GM18505 (cell line): ENCODE measurements at regions not wholly inside any gene's neighbourhood (a gene's known extent, or its start where the extent isn't known, plus 50 kb on each side); places are given as distances from the start of the nearest gene placed in this dataset.
"Not testable (repeated sequence)": the region's sequence is repeated elsewhere in the genome, so short reads cannot be mapped to it uniquely, and the experiment has no call there.

ENCODE experiments used
- ATAC-seq: cut with Tn5 transposase; IDR thresholded peaks from one replicate; pipeline ENCODE4 v1.9.1; 2021; ENCODE audit not compliant: unreplicated experiment
- POLR2A ChIP-seq: IDR thresholded peaks from 4 replicates; pipeline ENCODE4 v1.6.1; 2011; ENCODE audit warnings: borderline replicate concordance; ENCODE audit not compliant: insufficient read depth, insufficient read length; ENCODE audit errors: extremely low read depth

- no peak for TF ChIP-seq POLR2A
- no peak for ATAC-seq
These were observed 670.1 kb upstream of the LRRN3 start for GRCh38 chr7:110420788-110421187.

- TF ChIP-seq POLR2A = no peak
- ATAC-seq = no peak
These were observed 669.3 kb upstream of the LRRN3 start for GRCh38 chr7:110421490-110422241.

GRCh38 chr7:110432061-110432553, 658.8 kb upstream of the LRRN3 start:
- TF ChIP-seq POLR2A = no peak

GRCh38 chr7:110438926-110439325, 652.0 kb upstream of the LRRN3 start:
- ATAC-seq = not testable (repeated sequence)

More at GRCh38 chr7:110432061-110432553, 658.8 kb upstream of the LRRN3 start:
- no peak for ATAC-seq

- peak; percentile 88 for ATAC-seq
- no peak for TF ChIP-seq POLR2A
These were observed 648.5 kb upstream of the LRRN3 start for GRCh38 chr7:110442381-110442837.

GRCh38 chr7:110446658-110447057, 644.3 kb upstream of the LRRN3 start:
- no peak for TF ChIP-seq POLR2A
- no peak for ATAC-seq

- no peak for TF ChIP-seq POLR2A
- ATAC-seq = peak; percentile 92
These were observed 642.0 kb upstream of the LRRN3 start for GRCh38 chr7:110448918-110449317.

GRCh38 chr7:110454713-110455112, 636.2 kb upstream of the LRRN3 start:
- no peak for ATAC-seq

GRCh38 chr7:110461621-110462020, 629.3 kb upstream of the LRRN3 start:
- TF ChIP-seq POLR2A = no peak
- no peak for ATAC-seq

More at GRCh38 chr7:110454713-110455112, 636.2 kb upstream of the LRRN3 start:
- no peak for TF ChIP-seq POLR2A

- no peak for ATAC-seq
- no peak for TF ChIP-seq POLR2A
These were observed 620.5 kb upstream of the LRRN3 start for GRCh38 chr7:110470420-110470819.

GRCh38 chr7:110472419-110472818, 618.5 kb upstream of the LRRN3 start:
- not testable (repeated sequence) for ATAC-seq

GRCh38 chr7:110480964-110481363, 610.0 kb upstream of the LRRN3 start:
- no peak for TF ChIP-seq POLR2A
- no peak for ATAC-seq

GRCh38 chr7:110483553-110483952, 607.4 kb upstream of the LRRN3 start:
- TF ChIP-seq POLR2A = no peak
- ATAC-seq = no peak

- TF ChIP-seq POLR2A = no peak
- ATAC-seq = no peak
These were observed 606.6 kb upstream of the LRRN3 start for GRCh38 chr7:110484356-110484755.
